ENCODE measurements at regions not wholly inside any gene's neighbourhood (a gene's known extent, or its start where the extent isn't known, plus 50 kb on each side); places are given as distances from the start of the nearest gene placed in this dataset.

GRCh38 chr4:149923736-149924135 is 108.1 kb upstream of the IQCM start:
- H3K4me1 Mint-ChIP-seq (ENCODE audit: insufficient read depth, unreplicated experiment): no peaks in the 10 kb centered on the region
- H3K36me3 Mint-ChIP-seq (ENCODE audit: insufficient read depth, unreplicated experiment): no peaks in the 10 kb centered on the region
- no peaks in the 10 kb centered on the region for H3K9me3 Mint-ChIP-seq (ENCODE audit: unreplicated experiment)
- no peak for TF ChIP-seq CTCF (IDR thresholded peaks at IDR 0.05; ENCODE audit: unreplicated experiment)
- no peak overlapping the region for H3K4me3 Mint-ChIP-seq (ENCODE audit: unreplicated experiment)
- DNase-seq (ENCODE audit: unreplicated experiment): no peak
- BruUV-seq (replicated peaks): no TSS peak
- ChIA-PET POLR2A (no interaction called here), CTCF (no interaction called here)
- H3K27me3 Mint-ChIP-seq (ENCODE audit: insufficient read depth, unreplicated experiment): no peaks in the 10 kb centered on the region
- H3K27ac Mint-ChIP-seq (ENCODE audit: low read depth, unreplicated experiment): no peak overlapping the region
- intact Hi-C loops (cut with micrococcal nuclease): no loop called here

GRCh38 chr4:149927514-149927913 is 111.9 kb upstream of the IQCM start:
- no peaks in the 10 kb centered on the region for H3K36me3 Mint-ChIP-seq (ENCODE audit: insufficient read depth, unreplicated experiment)
- DNase-seq (ENCODE audit: unreplicated experiment): no peak
- TF ChIP-seq CTCF (IDR thresholded peaks at IDR 0.05; ENCODE audit: unreplicated experiment): no peak
- POLR2A ChIA-PET: no interaction called here
- no peak overlapping the region for H3K27ac Mint-ChIP-seq (ENCODE audit: low read depth, unreplicated experiment)
- no TSS peak for BruUV-seq (replicated peaks)
- intact Hi-C loops (cut with micrococcal nuclease): no loop called here
- H3K27me3 Mint-ChIP-seq (ENCODE audit: insufficient read depth, unreplicated experiment): no peaks in the 10 kb centered on the region
- CTCF ChIA-PET: no interaction called here
- no peaks in the 10 kb centered on the region for H3K9me3 Mint-ChIP-seq (ENCODE audit: unreplicated experiment)
- no peaks in the 10 kb centered on the region for H3K4me1 Mint-ChIP-seq (ENCODE audit: insufficient read depth, unreplicated experiment)
- no peak overlapping the region for H3K4me3 Mint-ChIP-seq (ENCODE audit: unreplicated experiment)

- H3K27ac Mint-ChIP-seq (ENCODE audit: low read depth, unreplicated experiment): no peak overlapping the region
- TF ChIP-seq CTCF (IDR thresholded peaks at IDR 0.05; ENCODE audit: unreplicated experiment): no peak
- no peaks in the 10 kb centered on the region for H3K27me3 Mint-ChIP-seq (ENCODE audit: insufficient read depth, unreplicated experiment)
- ChIA-PET CTCF (interaction anchor here (0.6 kb wide), 1 partner anchor 241 kb away, joined by 3 read pairs; no protein-coding TSS in a partner anchor), POLR2A (no interaction called here)
- no peak for DNase-seq (ENCODE audit: unreplicated experiment)
- no TSS peak for BruUV-seq (replicated peaks)
- no peaks in the 10 kb centered on the region for H3K9me3 Mint-ChIP-seq (ENCODE audit: unreplicated experiment)
- no peaks in the 10 kb centered on the region for H3K4me1 Mint-ChIP-seq (ENCODE audit: insufficient read depth, unreplicated experiment)
- intact Hi-C loops (cut with micrococcal nuclease): no loop called here
- no peaks in the 10 kb centered on the region for H3K36me3 Mint-ChIP-seq (ENCODE audit: insufficient read depth, unreplicated experiment)
- no peak overlapping the region for H3K4me3 Mint-ChIP-seq (ENCODE audit: unreplicated experiment)
Measured at GRCh38 chr4:149928507-149928906, 112.9 kb upstream of the IQCM start.

GRCh38 chr4:149931431-149931830 is 115.8 kb upstream of the IQCM start:
- BruUV-seq (replicated peaks): no TSS peak
- Mint-ChIP-seq H3K36me3 (ENCODE audit: insufficient read depth, unreplicated experiment) (no peaks in the 10 kb centered on the region), H3K27me3 (ENCODE audit: insufficient read depth, unreplicated experiment) (no peaks in the 10 kb centered on the region)

More at GRCh38 chr4:149931431-149931830, 115.8 kb upstream of the IQCM start:
- H3K9me3 Mint-ChIP-seq (ENCODE audit: unreplicated experiment): no peaks in the 10 kb centered on the region
- H3K4me3 Mint-ChIP-seq (ENCODE audit: unreplicated experiment): no peak overlapping the region
- CTCF ChIA-PET: interaction anchor here (0.7 kb wide), 1 partner anchor 16 kb away, joined by 4 read pairs; no protein-coding TSS in a partner anchor
- H3K27ac Mint-ChIP-seq (ENCODE audit: low read depth, unreplicated experiment): no peak overlapping the region
- TF ChIP-seq CTCF (IDR thresholded peaks at IDR 0.05; ENCODE audit: unreplicated experiment): no peak
- POLR2A ChIA-PET: no interaction called here
- H3K4me1 Mint-ChIP-seq (ENCODE audit: insufficient read depth, unreplicated experiment): no peaks in the 10 kb centered on the region
- intact Hi-C loops (cut with micrococcal nuclease): no loop called here
- DNase-seq (ENCODE audit: unreplicated experiment): no peak

All from MCF 10A (cell line).